Heart left ventricle (tissue), 16 donors: ENCODE measurements at regions not wholly inside any gene's neighbourhood (a gene's known extent, or its start where the extent isn't known, plus 50 kb on each side); places are given as distances from the start of the nearest gene placed in this dataset.

Source experiments
- ATAC-seq, 4 donors: fragments of 200-7000 bp; cut with Tn5 transposase; one replicate each; pipeline ENCODE4 v1.9.1; 2020 to 2022; ENCODE audit warnings: moderate library complexity in 4 of 4, mild to moderate bottlenecking in 3 of 4, moderate number of reproducible peaks in 1 of 4
- DNase-seq, 5 donors: peaks; one replicate each; pipeline ENCODE4 v3.0.0-alpha.2; 2020
- H3K27ac ChIP-seq, 12 donors: fragments of 200-600 bp; sonication (generic) in 4 of 12; one replicate each; pipeline versions ENCODE4 v1.5.0 to v1.8.0; 2016 to 2022; ENCODE audit warnings: mild to moderate bottlenecking in 2 of 12
- H3K27me3 ChIP-seq, 9 donors: fragments of 200-600 bp; sonication (generic) in 2 of 9; one replicate each; pipeline versions ENCODE4 v1.5.1 to v1.8.0; 2016 to 2022; ENCODE audit warnings: mild to moderate bottlenecking in 3 of 9
- H3K36me3 ChIP-seq, 9 donors: fragments of 200-600 bp; sonication (generic) in 2 of 9; one replicate each; pipeline versions ENCODE4 v1.5.0 to v1.8.0; 2018 to 2022; ENCODE audit warnings: mild to moderate bottlenecking in 2 of 9
- H3K4me1 ChIP-seq, 12 donors: fragments of 200-600 bp; sonication (generic) in 4 of 12; one replicate each; pipeline versions ENCODE4 v1.5.0 to v1.8.0; 2016 to 2022; ENCODE audit warnings: mild to moderate bottlenecking in 3 of 12
- H3K4me3 ChIP-seq, 12 donors: fragments of 200-600 bp; sonication (generic) in 4 of 12; one replicate each; pipeline versions ENCODE4 v1.5.0 to v1.8.0; 2017 to 2022; ENCODE audit warnings: mild to moderate bottlenecking in 9 of 12, moderate library complexity in 4 of 12
- H3K9me3 ChIP-seq, 12 donors: fragments of 200-600 bp; sonication (generic) in 4 of 12; one replicate each; pipeline versions ENCODE4 v1.5.0 to v1.8.0; 2016 to 2022; ENCODE audit warnings: mild to moderate bottlenecking in 1 of 12
- CTCF ChIP-seq, 12 donors: fragments of 200-600 bp; sonication (generic) in 4 of 12; IDR thresholded peaks; one replicate each; pipeline versions ENCODE4 v1.5.0 to v1.8.0; 2018 to 2022; ENCODE audit warnings: antibody characterized with exemption in 12 of 12, mild to moderate bottlenecking in 5 of 12
- POLR2A ChIP-seq, 2 donors: fragments of 450-650 bp; IDR thresholded peaks; one replicate each; pipeline ENCODE4 v1.6.1; 2017; ENCODE audit warnings: antibody characterized with exemption in 2 of 2, mild to moderate bottlenecking in 2 of 2, moderate library complexity in 2 of 2
- WGBS, 4 donors: extraction: QIAGEN DNeasy Blood & Tissue Kit in 2 of 4; methylation state at CpG; one replicate each; pipeline versions ENCODE4 v1.1.5 to v1.1.7; 2013 to 2018; 5-methylcytosine and 5-hydroxymethylcytosine counted together
- intact Hi-C, 10 donors: fragments of 100-400 bp; cut with DNase I; formaldehyde crosslinking; loops; one replicate each; pipeline versions ENCODE4 v1.11.1 to v1.14.2; 2022
- donor health status: ischemic (EF 13 %, LVEDD 7.1; RV severe dilation, severe dysfunction).
- donor health status: healthy with polysubstance abuse.
- donor health status: DM: no; HTN: yes; CAD: no.
- donor health status: DM: no; HTN: no; CAD: no.
- donor health status: ischemic (EF 25% LVEDD 6.9; RV normal size, moderate dysfunction).
- donor health status: ischemic (EF 25% LVEDD 5.7; RV mildly dilated, moderate dysfunction).
- donor health status: healthy.
- donor health status: DM: yes; HTN: yes; CAD: no.
- donor health status: ischemic (EF 35%, LVEDD 5.7; RV mildly dilated, moderate dysfunction).
- donor health status: nonischemic (EF 11% LVEDD 7.7; RV severe dilation, severe dysfunction).
- donor health status: DM: yes; HTN: yes; CAD: no.
- donor health status: PGD.
- donor health status: ischemic (EF 29% LVEDD 5.4; RV normal size, mild dysfunction).
- donor health status: nonischemic (EF 23%, LVEDD 6.1; RV moderate dilation, normal function).

GRCh38 chr18:1599196-1599595 lies 694.5 kb downstream of the ADCYAP1 start:
- H3K27me3 ChIP-seq = no peaks in the 10 kb centered on the region
- no peaks in the 10 kb centered on the region for H3K9me3 ChIP-seq
- 56 to 74% (median 62%) methylated on average over 3 of the region's 3 CpGs for WGBS, 4 donors
- intact Hi-C loops = loop anchor here in 2 of 10 donors (5.0 to 10.0 kb wide), 2 partner anchors 66 to 483 kb away; no protein-coding TSS in a partner anchor
- H3K27ac ChIP-seq = no peak overlapping the region
- no peaks in the 10 kb centered on the region for H3K36me3 ChIP-seq
- ATAC-seq (no peak), DNase-seq (no peak)
- no peak overlapping the region for H3K4me3 ChIP-seq
- TF ChIP-seq POLR2A (IDR thresholded peaks at IDR 0.05) (no peak), CTCF (IDR thresholded peaks at IDR 0.05) (no peak)
- no peaks in the 10 kb centered on the region for H3K4me1 ChIP-seq

- Histone ChIP-seq H3K36me3 (no peaks in the 10 kb centered on the region), H3K4me3 (no peak overlapping the region), H3K9me3 (no peaks in the 10 kb centered on the region), H3K4me1 (no peaks in the 10 kb centered on the region), H3K27ac (no peak overlapping the region), H3K27me3 (no peaks in the 10 kb centered on the region)
- DNase-seq = no peak
- ATAC-seq = no peak
- intact Hi-C loops = no loop called here
- TF ChIP-seq CTCF (IDR thresholded peaks at IDR 0.05) = no peak
- TF ChIP-seq POLR2A (IDR thresholded peaks at IDR 0.05) = no peak
- 65 to 74% (median 72%) methylated on average over 5 of the region's 5 CpGs for WGBS, 4 donors
Observed at GRCh38 chr18:1604751-1605150, 700.1 kb downstream of the ADCYAP1 start.

GRCh38 chr18:1618364-1618763 lies 713.7 kb downstream of the ADCYAP1 start:
- no peaks in the 10 kb centered on the region for H3K9me3 ChIP-seq
- DNase-seq (no peak), ATAC-seq (no peak)
- WGBS, 4 donors = 38 to 64% (median 46%) methylated on average over 3 of the region's 3 CpGs
- no peak overlapping the region for H3K4me3 ChIP-seq
- H3K36me3 ChIP-seq = no peaks in the 10 kb centered on the region
- H3K4me1 ChIP-seq = no peaks in the 10 kb centered on the region
- no peak overlapping the region for H3K27ac ChIP-seq
- TF ChIP-seq CTCF (IDR thresholded peaks at IDR 0.05) = no peak
- TF ChIP-seq POLR2A (IDR thresholded peaks at IDR 0.05) = no peak
- intact Hi-C loops = loop anchor here in 1 of 10 donors (10.0 kb wide), 1 partner anchor 544 kb away; no protein-coding TSS in a partner anchor
- no peaks in the 10 kb centered on the region for H3K27me3 ChIP-seq

GRCh38 chr18:1619507-1619906 lies 714.8 kb downstream of the ADCYAP1 start:
- Histone ChIP-seq H3K9me3 (no peaks in the 10 kb centered on the region), H3K27me3 (no peaks in the 10 kb centered on the region), H3K27ac (no peak overlapping the region), H3K4me1 (no peaks in the 10 kb centered on the region), H3K36me3 (no peaks in the 10 kb centered on the region), H3K4me3 (no peak overlapping the region)
- no peak for ATAC-seq
- no peak for TF ChIP-seq CTCF (IDR thresholded peaks at IDR 0.05)
- TF ChIP-seq POLR2A (IDR thresholded peaks at IDR 0.05) = no peak
- no peak for DNase-seq
- intact Hi-C loops = loop anchor here in 1 of 10 donors (10.0 kb wide), 1 partner anchor 545 kb away; no protein-coding TSS in a partner anchor
- 52 to 60% (median 56%) methylated on average over 5 of the region's 5 CpGs for WGBS, 4 donors
